ENCODE measurements at regions not wholly inside any gene's neighbourhood (a gene's known extent, or its start where the extent isn't known, plus 50 kb on each side); places are given as distances from the start of the nearest gene placed in this dataset.

GRCh38 chr2:62287282-62287681 is 91.4 kb downstream of the B3GNT2 start:
- TF ChIP-seq CTCF (IDR thresholded peaks at IDR 0.05; ENCODE audit: insufficient read depth, low read length), result no peak
- DNase-seq (ENCODE audit: low read depth), result no peak
- no peak overlapping the region for H3K4me3 ChIP-seq (ENCODE audit: low read depth, low read length)

DNA sequence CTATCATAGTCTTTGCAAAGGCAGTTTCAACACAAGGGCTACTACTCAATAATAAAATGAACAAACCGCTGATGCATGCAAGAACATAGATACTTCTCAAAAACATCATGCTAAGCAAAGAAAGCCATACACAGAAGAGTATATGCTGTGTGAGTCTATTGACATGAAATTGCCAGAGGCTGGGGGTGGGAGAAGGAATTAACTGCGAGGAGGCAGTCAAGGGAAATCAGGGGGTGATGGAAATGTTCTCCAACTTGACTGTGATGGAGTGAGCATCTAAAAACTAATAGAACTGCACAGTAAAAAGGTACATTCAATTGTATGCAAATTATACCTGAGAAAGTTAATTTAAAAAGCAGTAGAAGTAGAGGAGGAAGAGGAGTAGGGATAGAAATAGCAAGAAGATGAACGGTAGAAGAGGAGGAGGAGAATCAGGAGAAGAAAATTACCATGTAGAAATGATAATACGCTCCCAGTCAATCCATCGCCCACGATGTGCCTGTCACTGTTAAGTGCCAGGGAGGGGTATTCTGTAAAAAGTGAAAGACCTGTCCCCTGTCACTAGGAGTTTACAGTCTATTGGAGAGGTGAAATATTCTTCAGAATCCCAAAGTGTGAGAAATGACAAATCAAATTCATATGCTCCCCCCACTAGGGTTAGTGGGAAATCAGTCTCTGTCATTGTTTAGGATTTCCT is 90.3 kb downstream of the B3GNT2 start:
- H3K4me3 ChIP-seq (ENCODE audit: low read depth, low read length), result no peak overlapping the region
- DNase-seq (ENCODE audit: low read depth), result no peak
- TF ChIP-seq CTCF (IDR thresholded peaks at IDR 0.05; ENCODE audit: insufficient read depth, low read length), result no peak

- no peak overlapping the region for H3K4me3 ChIP-seq (ENCODE audit: low read depth, low read length)
- TF ChIP-seq CTCF (IDR thresholded peaks at IDR 0.05; ENCODE audit: insufficient read depth, low read length), result no peak
- DNase-seq (ENCODE audit: low read depth), result no peak
Measured at GRCh38 chr2:62284980-62285379, 89.1 kb downstream of the B3GNT2 start.

GRCh38 chr2:62284471-62284870 is 88.6 kb downstream of the B3GNT2 start:
- H3K4me3 ChIP-seq (ENCODE audit: low read depth, low read length), result no peak overlapping the region
- no peak for TF ChIP-seq CTCF (IDR thresholded peaks at IDR 0.05; ENCODE audit: insufficient read depth, low read length)
- no peak for DNase-seq (ENCODE audit: low read depth)

GRCh38 chr2:62283147-62283546 is 87.2 kb downstream of the B3GNT2 start:
- DNase-seq (ENCODE audit: low read depth), result no peak
- TF ChIP-seq CTCF (IDR thresholded peaks at IDR 0.05; ENCODE audit: insufficient read depth, low read length), result no peak
- H3K4me3 ChIP-seq (ENCODE audit: low read depth, low read length), result no peak overlapping the region

- no peak for DNase-seq (ENCODE audit: low read depth)
- no peak for TF ChIP-seq CTCF (IDR thresholded peaks at IDR 0.05; ENCODE audit: insufficient read depth, low read length)
- H3K4me3 ChIP-seq (ENCODE audit: low read depth, low read length), result no peak overlapping the region
Measured at GRCh38 chr2:62281663-62282062, 85.7 kb downstream of the B3GNT2 start.

GRCh38 chr2:62277688-62278087 is 81.8 kb downstream of the B3GNT2 start:
- no peak for DNase-seq (ENCODE audit: low read depth)
- H3K4me3 ChIP-seq (ENCODE audit: low read depth, low read length), result no peak overlapping the region
- no peak for TF ChIP-seq CTCF (IDR thresholded peaks at IDR 0.05; ENCODE audit: insufficient read depth, low read length)

All from fibroblast of the aortic adventitia (primary cell).